ENCODE measurements at regions not wholly inside any gene's neighbourhood (a gene's known extent, or its start where the extent isn't known, plus 50 kb on each side); places are given as distances from the start of the nearest gene placed in this dataset.

GRCh38 chr3:80215191-80215590 is 447.4 kb upstream of the ROBO1 start:
- H3K36me3 ChIP-seq (ENCODE audit: control insufficient read depth in 2 of 2, insufficient read depth in 2 of 2, low read length in 2 of 2): no peaks in the 10 kb centered on the region
- no peaks in the 10 kb centered on the region for H3K4me1 ChIP-seq (ENCODE audit: control insufficient read depth in 2 of 2, insufficient read depth in 2 of 2, low read length in 2 of 2)
- H3K27me3 ChIP-seq (ENCODE audit: control insufficient read depth in 2 of 2, insufficient read depth in 2 of 2, low read length in 2 of 2): no peaks in the 10 kb centered on the region
- H3K27ac ChIP-seq (ENCODE audit: low read depth in 2 of 2, low read length in 2 of 2): no peak overlapping the region
- no peak overlapping the region for H3K9ac ChIP-seq (ENCODE audit: low read depth in 1 of 2, low read length in 2 of 2)
- H3K4me3 ChIP-seq (ENCODE audit: low read length in 2 of 2): no peak overlapping the region
- H3K9me3 ChIP-seq (ENCODE audit: control insufficient read depth in 2 of 2, low read length in 2 of 2): peaks cover 0 to 2% of the 10 kb centered on the region in 2 donors

GRCh38 chr3:80213086-80213485 is 445.3 kb upstream of the ROBO1 start:
- Histone ChIP-seq H3K4me1 (ENCODE audit: control insufficient read depth in 2 of 2, insufficient read depth in 2 of 2, low read length in 2 of 2) (no peaks in the 10 kb centered on the region), H3K9me3 (ENCODE audit: control insufficient read depth in 2 of 2, low read length in 2 of 2) (peaks cover 0 to 2% of the 10 kb centered on the region in 2 donors), H3K27me3 (ENCODE audit: control insufficient read depth in 2 of 2, insufficient read depth in 2 of 2, low read length in 2 of 2) (no peaks in the 10 kb centered on the region), H3K9ac (ENCODE audit: low read depth in 1 of 2, low read length in 2 of 2) (no peak overlapping the region), H3K27ac (ENCODE audit: low read depth in 2 of 2, low read length in 2 of 2) (no peak overlapping the region), H3K4me3 (ENCODE audit: low read length in 2 of 2) (no peak overlapping the region), H3K36me3 (ENCODE audit: control insufficient read depth in 2 of 2, insufficient read depth in 2 of 2, low read length in 2 of 2) (no peaks in the 10 kb centered on the region)

GRCh38 chr3:80192936-80193335 is 425.1 kb upstream of the ROBO1 start:
- Histone ChIP-seq H3K9me3 (ENCODE audit: control insufficient read depth in 2 of 2, low read length in 2 of 2) (no peaks in the 10 kb centered on the region), H3K4me1 (ENCODE audit: control insufficient read depth in 2 of 2, insufficient read depth in 2 of 2, low read length in 2 of 2) (no peaks in the 10 kb centered on the region), H3K36me3 (ENCODE audit: control insufficient read depth in 2 of 2, insufficient read depth in 2 of 2, low read length in 2 of 2) (no peaks in the 10 kb centered on the region), H3K9ac (ENCODE audit: low read depth in 1 of 2, low read length in 2 of 2) (no peak overlapping the region), H3K27ac (ENCODE audit: low read depth in 2 of 2, low read length in 2 of 2) (no peak overlapping the region), H3K27me3 (ENCODE audit: control insufficient read depth in 2 of 2, insufficient read depth in 2 of 2, low read length in 2 of 2) (no peaks in the 10 kb centered on the region), H3K4me3 (ENCODE audit: low read length in 2 of 2) (no peak overlapping the region)

GRCh38 chr3:80190051-80190450 is 422.3 kb upstream of the ROBO1 start:
- Histone ChIP-seq H3K9me3 (ENCODE audit: control insufficient read depth in 2 of 2, low read length in 2 of 2) (no peaks in the 10 kb centered on the region), H3K9ac (ENCODE audit: low read depth in 1 of 2, low read length in 2 of 2) (no peak overlapping the region), H3K4me1 (ENCODE audit: control insufficient read depth in 2 of 2, insufficient read depth in 2 of 2, low read length in 2 of 2) (no peaks in the 10 kb centered on the region), H3K27me3 (ENCODE audit: control insufficient read depth in 2 of 2, insufficient read depth in 2 of 2, low read length in 2 of 2) (no peaks in the 10 kb centered on the region), H3K36me3 (ENCODE audit: control insufficient read depth in 2 of 2, insufficient read depth in 2 of 2, low read length in 2 of 2) (no peaks in the 10 kb centered on the region), H3K4me3 (ENCODE audit: low read length in 2 of 2) (no peak overlapping the region), H3K27ac (ENCODE audit: low read depth in 2 of 2, low read length in 2 of 2) (no peak overlapping the region)

GRCh38 chr3:80187981-80188380 is 420.2 kb upstream of the ROBO1 start:
- no peaks in the 10 kb centered on the region for H3K4me1 ChIP-seq (ENCODE audit: control insufficient read depth in 2 of 2, insufficient read depth in 2 of 2, low read length in 2 of 2)
- H3K27me3 ChIP-seq (ENCODE audit: control insufficient read depth in 2 of 2, insufficient read depth in 2 of 2, low read length in 2 of 2): no peaks in the 10 kb centered on the region
- H3K9ac ChIP-seq (ENCODE audit: low read depth in 1 of 2, low read length in 2 of 2): no peak overlapping the region
- H3K36me3 ChIP-seq (ENCODE audit: control insufficient read depth in 2 of 2, insufficient read depth in 2 of 2, low read length in 2 of 2): no peaks in the 10 kb centered on the region
- H3K9me3 ChIP-seq (ENCODE audit: control insufficient read depth in 2 of 2, low read length in 2 of 2): no peaks in the 10 kb centered on the region
- no peak overlapping the region for H3K4me3 ChIP-seq (ENCODE audit: low read length in 2 of 2)
- no peak overlapping the region for H3K27ac ChIP-seq (ENCODE audit: low read depth in 2 of 2, low read length in 2 of 2)

GRCh38 chr3:80159990-80160506 is 392.2 kb upstream of the ROBO1 start:
- Histone ChIP-seq H3K9ac (ENCODE audit: low read depth in 1 of 2, low read length in 2 of 2) (no peak overlapping the region), H3K4me1 (ENCODE audit: control insufficient read depth in 2 of 2, insufficient read depth in 2 of 2, low read length in 2 of 2) (no peaks in the 10 kb centered on the region), H3K9me3 (ENCODE audit: control insufficient read depth in 2 of 2, low read length in 2 of 2) (no peaks in the 10 kb centered on the region), H3K27me3 (ENCODE audit: control insufficient read depth in 2 of 2, insufficient read depth in 2 of 2, low read length in 2 of 2) (no peaks in the 10 kb centered on the region), H3K36me3 (ENCODE audit: control insufficient read depth in 2 of 2, insufficient read depth in 2 of 2, low read length in 2 of 2) (no peaks in the 10 kb centered on the region), H3K4me3 (ENCODE audit: low read length in 2 of 2) (no peak overlapping the region), H3K27ac (ENCODE audit: low read depth in 2 of 2, low read length in 2 of 2) (no peak overlapping the region)

- Histone ChIP-seq H3K4me1 (ENCODE audit: control insufficient read depth in 2 of 2, insufficient read depth in 2 of 2, low read length in 2 of 2) (no peaks in the 10 kb centered on the region), H3K9ac (ENCODE audit: low read depth in 1 of 2, low read length in 2 of 2) (no peak overlapping the region), H3K9me3 (ENCODE audit: control insufficient read depth in 2 of 2, low read length in 2 of 2) (no peaks in the 10 kb centered on the region), H3K27ac (ENCODE audit: low read depth in 2 of 2, low read length in 2 of 2) (no peak overlapping the region), H3K36me3 (ENCODE audit: control insufficient read depth in 2 of 2, insufficient read depth in 2 of 2, low read length in 2 of 2) (no peaks in the 10 kb centered on the region), H3K4me3 (ENCODE audit: low read length in 2 of 2) (no peak overlapping the region), H3K27me3 (ENCODE audit: control insufficient read depth in 2 of 2, insufficient read depth in 2 of 2, low read length in 2 of 2) (no peaks in the 10 kb centered on the region)
Measured at GRCh38 chr3:80158332-80158731, 390.5 kb upstream of the ROBO1 start.

- Histone ChIP-seq H3K27ac (ENCODE audit: low read depth in 2 of 2, low read length in 2 of 2) (no peak overlapping the region), H3K9me3 (ENCODE audit: control insufficient read depth in 2 of 2, low read length in 2 of 2) (no peaks in the 10 kb centered on the region), H3K9ac (ENCODE audit: low read depth in 1 of 2, low read length in 2 of 2) (no peak overlapping the region)
Measured at GRCh38 chr3:80157546-80157945, 389.7 kb upstream of the ROBO1 start.

GRCh38 chr3:80152692-80153091 is 384.9 kb upstream of the ROBO1 start:
- no peak overlapping the region for H3K4me3 ChIP-seq (ENCODE audit: low read length in 2 of 2)
- H3K9me3 ChIP-seq (ENCODE audit: control insufficient read depth in 2 of 2, low read length in 2 of 2): no peaks in the 10 kb centered on the region
- H3K4me1 ChIP-seq (ENCODE audit: control insufficient read depth in 2 of 2, insufficient read depth in 2 of 2, low read length in 2 of 2): no peaks in the 10 kb centered on the region
- H3K9ac ChIP-seq (ENCODE audit: low read depth in 1 of 2, low read length in 2 of 2): no peak overlapping the region
- H3K36me3 ChIP-seq (ENCODE audit: control insufficient read depth in 2 of 2, insufficient read depth in 2 of 2, low read length in 2 of 2): no peaks in the 10 kb centered on the region
- no peaks in the 10 kb centered on the region for H3K27me3 ChIP-seq (ENCODE audit: control insufficient read depth in 2 of 2, insufficient read depth in 2 of 2, low read length in 2 of 2)
- no peak overlapping the region for H3K27ac ChIP-seq (ENCODE audit: low read depth in 2 of 2, low read length in 2 of 2)

More at GRCh38 chr3:80157546-80157945, 389.7 kb upstream of the ROBO1 start:
- Histone ChIP-seq H3K27me3 (ENCODE audit: control insufficient read depth in 2 of 2, insufficient read depth in 2 of 2, low read length in 2 of 2) (no peaks in the 10 kb centered on the region), H3K4me1 (ENCODE audit: control insufficient read depth in 2 of 2, insufficient read depth in 2 of 2, low read length in 2 of 2) (no peaks in the 10 kb centered on the region), H3K36me3 (ENCODE audit: control insufficient read depth in 2 of 2, insufficient read depth in 2 of 2, low read length in 2 of 2) (no peaks in the 10 kb centered on the region), H3K4me3 (ENCODE audit: low read length in 2 of 2) (no peak overlapping the region)

- no peak overlapping the region for H3K4me3 ChIP-seq (ENCODE audit: low read length in 2 of 2)
- no peaks in the 10 kb centered on the region for H3K27me3 ChIP-seq (ENCODE audit: control insufficient read depth in 2 of 2, insufficient read depth in 2 of 2, low read length in 2 of 2)
- no peak overlapping the region for H3K9ac ChIP-seq (ENCODE audit: low read depth in 1 of 2, low read length in 2 of 2)
- peaks cover 0 to 3% of the 10 kb centered on the region in 2 donors for H3K9me3 ChIP-seq (ENCODE audit: control insufficient read depth in 2 of 2, low read length in 2 of 2)
- H3K4me1 ChIP-seq (ENCODE audit: control insufficient read depth in 2 of 2, insufficient read depth in 2 of 2, low read length in 2 of 2): no peaks in the 10 kb centered on the region
- H3K27ac ChIP-seq (ENCODE audit: low read depth in 2 of 2, low read length in 2 of 2): no peak overlapping the region
- no peaks in the 10 kb centered on the region for H3K36me3 ChIP-seq (ENCODE audit: control insufficient read depth in 2 of 2, insufficient read depth in 2 of 2, low read length in 2 of 2)
Measured at GRCh38 chr3:80142714-80143113, 374.9 kb upstream of the ROBO1 start.

- Histone ChIP-seq H3K36me3 (ENCODE audit: control insufficient read depth in 2 of 2, insufficient read depth in 2 of 2, low read length in 2 of 2) (no peaks in the 10 kb centered on the region), H3K9me3 (ENCODE audit: control insufficient read depth in 2 of 2, low read length in 2 of 2) (peaks cover 0 to 3% of the 10 kb centered on the region in 2 donors), H3K9ac (ENCODE audit: low read depth in 1 of 2, low read length in 2 of 2) (no peak overlapping the region), H3K27ac (ENCODE audit: low read depth in 2 of 2, low read length in 2 of 2) (no peak overlapping the region), H3K27me3 (ENCODE audit: control insufficient read depth in 2 of 2, insufficient read depth in 2 of 2, low read length in 2 of 2) (no peaks in the 10 kb centered on the region), H3K4me3 (ENCODE audit: low read length in 2 of 2) (no peak overlapping the region), H3K4me1 (ENCODE audit: control insufficient read depth in 2 of 2, insufficient read depth in 2 of 2, low read length in 2 of 2) (no peaks in the 10 kb centered on the region)
Measured at GRCh38 chr3:80141557-80141956, 373.8 kb upstream of the ROBO1 start.

Data from mucosa of rectum (tissue), 2 donors.